GM12873 (cell line): ENCODE measurements at regions not wholly inside any gene's neighbourhood (a gene's known extent, or its start where the extent isn't known, plus 50 kb on each side); places are given as distances from the start of the nearest gene placed in this dataset.

Experiments used
- CTCF ChIP-seq: IDR thresholded peaks from 2 replicates; pipeline ENCODE4 v1.5.1; 2012; ENCODE audit warnings: low read depth, mild to moderate bottlenecking, moderate library complexity, low read length, control low read depth; ENCODE audit not compliant: insufficient read depth; ENCODE audit errors: missing control alignments

GRCh38 chr5:68047035-68047434 is 168.5 kb upstream of the PIK3R1 start:
- no peak for TF ChIP-seq CTCF

- TF ChIP-seq CTCF = no peak
These were observed 169.1 kb upstream of the PIK3R1 start for GRCh38 chr5:68046445-68046844.

GRCh38 chr5:68041293-68041692 is 174.3 kb upstream of the PIK3R1 start:
- no peak for TF ChIP-seq CTCF

- no peak for TF ChIP-seq CTCF
These were observed 178.0 kb upstream of the PIK3R1 start for GRCh38 chr5:68037546-68037945.

GRCh38 chr5:68033961-68034571 is 181.5 kb upstream of the PIK3R1 start:
- no peak for TF ChIP-seq CTCF

- no peak for TF ChIP-seq CTCF
These were observed 182.5 kb upstream of the PIK3R1 start for GRCh38 chr5:68033029-68033428.

- no peak for TF ChIP-seq CTCF
These were observed 183.3 kb upstream of the PIK3R1 start for GRCh38 chr5:68032216-68032762.
